Left ventricle myocardium inferior (tissue), 1 donor: ENCODE measurements at regions not wholly inside any gene's neighbourhood (a gene's known extent, or its start where the extent isn't known, plus 50 kb on each side); places are given as distances from the start of the nearest gene placed in this dataset.

ENCODE experiments used
- DNase-seq: peaks from one replicate; pipeline ENCODE4 v3.0.0-alpha.2; 2020
- H3K27ac ChIP-seq: fragments of 200-600 bp; replicated peaks from 2 replicates; pipeline ENCODE4 v1.8.0; 2021
- H3K27me3 ChIP-seq: fragments of 200-600 bp; 2 replicates; pipeline ENCODE4 v1.8.0; 2021; ENCODE audit warnings: low read depth
- H3K36me3 ChIP-seq: fragments of 200-600 bp; 2 replicates; pipeline ENCODE4 v1.8.0; 2021
- H3K4me1 ChIP-seq: fragments of 200-600 bp; 2 replicates; pipeline ENCODE4 v1.8.0; 2021
- H3K4me3 ChIP-seq: fragments of 200-600 bp; 2 replicates; pipeline ENCODE4 v1.8.0; 2021; ENCODE audit warnings: mild to moderate bottlenecking, moderate library complexity
- H3K9me3 ChIP-seq: fragments of 200-600 bp; replicated peaks from 2 replicates; pipeline ENCODE4 v1.8.0; 2021
- CTCF ChIP-seq: fragments of 200-600 bp; IDR thresholded peaks from 2 replicates; pipeline ENCODE4 v1.8.0; 2021; ENCODE audit warnings: antibody characterized with exemption, mild to moderate bottlenecking, borderline replicate concordance
- intact Hi-C: fragments of 100-400 bp; cut with micrococcal nuclease; formaldehyde crosslinking; loops from one replicate; pipeline ENCODE4 v1.11.0; 2022
- donor health status: DM: no; HTN: yes; CAD: no; lungs with severe emphysema.

GRCh38 chr3:182726258-182727142, 66.8 kb upstream of the ATP11B start:
- DNase-seq = no peak
- H3K9me3 ChIP-seq = no peaks in the 10 kb centered on the region
- peaks cover 38% of the 10 kb centered on the region for H3K27me3 ChIP-seq
- no peak for TF ChIP-seq CTCF
- H3K4me1 ChIP-seq = no peaks in the 10 kb centered on the region
- H3K27ac ChIP-seq = no peak overlapping the region
- no peaks in the 10 kb centered on the region for H3K36me3 ChIP-seq
- intact Hi-C loops = no loop called here
- peak overlapping the region; percentile 34 for H3K4me3 ChIP-seq

- intact Hi-C loops = no loop called here
- TF ChIP-seq CTCF = no peak
Observed at GRCh38 chr3:182728238-182728637, 65.1 kb upstream of the ATP11B start.

GRCh38 chr3:182729903-182730674, 63.2 kb upstream of the ATP11B start:
- DNase-seq = no peak
- no peaks in the 10 kb centered on the region for H3K36me3 ChIP-seq
- no peaks in the 10 kb centered on the region for H3K9me3 ChIP-seq
- H3K4me3 ChIP-seq = no peak overlapping the region
- intact Hi-C loops = no loop called here
- H3K4me1 ChIP-seq = no peaks in the 10 kb centered on the region
- H3K27ac ChIP-seq = no peak overlapping the region
- TF ChIP-seq CTCF = no peak
- H3K27me3 ChIP-seq = peaks cover 40% of the 10 kb centered on the region

More at GRCh38 chr3:182728238-182728637, 65.1 kb upstream of the ATP11B start:
- no peaks in the 10 kb centered on the region for H3K9me3 ChIP-seq
- H3K4me3 ChIP-seq = no peak overlapping the region
- H3K4me1 ChIP-seq = no peaks in the 10 kb centered on the region
- H3K36me3 ChIP-seq = no peaks in the 10 kb centered on the region
- H3K27ac ChIP-seq = no peak overlapping the region
- H3K27me3 ChIP-seq = peaks cover 45% of the 10 kb centered on the region
- no peak for DNase-seq

GRCh38 chr3:182730675-182731042, 62.6 kb upstream of the ATP11B start:
- DNase-seq = no peak
- no peak overlapping the region for H3K27ac ChIP-seq
- H3K4me3 ChIP-seq = no peak overlapping the region
- H3K36me3 ChIP-seq = no peaks in the 10 kb centered on the region
- no peaks in the 10 kb centered on the region for H3K4me1 ChIP-seq
- intact Hi-C loops = no loop called here
- no peak for TF ChIP-seq CTCF
- H3K9me3 ChIP-seq = no peaks in the 10 kb centered on the region
- H3K27me3 ChIP-seq = peaks cover 35% of the 10 kb centered on the region

- no peak for TF ChIP-seq CTCF
- Histone ChIP-seq H3K36me3 (no peaks in the 10 kb centered on the region), H3K9me3 (no peaks in the 10 kb centered on the region), H3K27me3 (peaks cover 39% of the 10 kb centered on the region), H3K27ac (no peak overlapping the region), H3K4me3 (no peak overlapping the region), H3K4me1 (no peaks in the 10 kb centered on the region)
- intact Hi-C loops = no loop called here
- DNase-seq = no peak
Observed at GRCh38 chr3:182731764-182732163, 61.5 kb upstream of the ATP11B start.
